AG10803 (cell line): ENCODE measurements at regions not wholly inside any gene's neighbourhood (a gene's known extent, or its start where the extent isn't known, plus 50 kb on each side); places are given as distances from the start of the nearest gene placed in this dataset.
A peak's percentile ranks its signal among the peaks of the same experiment; 100 is the strongest.

Experiments
- DNase-seq: peaks from one replicate; pipeline ENCODE4 v3.0.0; 2010; ENCODE audit warnings: low read depth
- H3K4me3 ChIP-seq: 2 replicates; pipeline ENCODE4 v1.5.1; 2011; ENCODE audit warnings: mild to moderate bottlenecking, low read length, control low read depth
- TF ChIP-seq, protein P1 (sequence below): conservative IDR thresholded peaks from 2 replicates; pipeline ENCODE4 v1.5.1; 2011; ENCODE audit warnings: mild to moderate bottlenecking, low read length, control low read depth, inconsistent platforms

DNA sequence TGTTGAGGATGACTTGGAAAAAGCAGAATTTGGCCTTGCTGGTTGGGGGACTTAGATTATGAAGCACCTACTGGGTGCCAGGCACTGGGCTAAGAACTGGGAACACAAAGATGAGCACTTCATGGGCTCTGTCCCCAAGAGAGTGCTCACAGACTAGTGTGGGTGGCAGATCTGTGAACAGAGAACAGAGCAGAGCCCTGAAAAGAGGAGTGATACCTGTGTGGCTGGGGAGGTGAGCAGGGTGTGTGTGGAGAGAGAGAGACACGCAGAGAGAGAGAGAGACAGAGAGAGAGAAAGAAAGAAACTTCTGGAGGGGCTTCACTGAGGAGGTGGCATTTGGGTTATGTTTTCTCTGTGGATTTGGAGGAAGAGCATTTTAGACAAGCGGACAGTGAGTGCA lies 61.1 kb upstream of the PPP2R5A start:
- no peak for DNase-seq
- TF ChIP-seq, protein P1, sequence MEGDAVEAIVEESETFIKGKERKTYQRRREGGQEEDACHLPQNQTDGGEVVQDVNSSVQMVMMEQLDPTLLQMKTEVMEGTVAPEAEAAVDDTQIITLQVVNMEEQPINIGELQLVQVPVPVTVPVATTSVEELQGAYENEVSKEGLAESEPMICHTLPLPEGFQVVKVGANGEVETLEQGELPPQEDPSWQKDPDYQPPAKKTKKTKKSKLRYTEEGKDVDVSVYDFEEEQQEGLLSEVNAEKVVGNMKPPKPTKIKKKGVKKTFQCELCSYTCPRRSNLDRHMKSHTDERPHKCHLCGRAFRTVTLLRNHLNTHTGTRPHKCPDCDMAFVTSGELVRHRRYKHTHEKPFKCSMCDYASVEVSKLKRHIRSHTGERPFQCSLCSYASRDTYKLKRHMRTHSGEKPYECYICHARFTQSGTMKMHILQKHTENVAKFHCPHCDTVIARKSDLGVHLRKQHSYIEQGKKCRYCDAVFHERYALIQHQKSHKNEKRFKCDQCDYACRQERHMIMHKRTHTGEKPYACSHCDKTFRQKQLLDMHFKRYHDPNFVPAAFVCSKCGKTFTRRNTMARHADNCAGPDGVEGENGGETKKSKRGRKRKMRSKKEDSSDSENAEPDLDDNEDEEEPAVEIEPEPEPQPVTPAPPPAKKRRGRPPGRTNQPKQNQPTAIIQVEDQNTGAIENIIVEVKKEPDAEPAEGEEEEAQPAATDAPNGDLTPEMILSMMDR, result no peak
- no peak overlapping the region for H3K4me3 ChIP-seq

GRCh38 chr1:212225416-212225815 lies 59.8 kb upstream of the PPP2R5A start:
- no peak overlapping the region for H3K4me3 ChIP-seq
- TF ChIP-seq, protein P1, result no peak
- DNase-seq, result no peak

GRCh38 chr1:212225871-212226302 lies 59.3 kb upstream of the PPP2R5A start:
- TF ChIP-seq, protein P1, result no peak
- no peak for DNase-seq
- no peak overlapping the region for H3K4me3 ChIP-seq

GRCh38 chr1:212226467-212226866 lies 58.7 kb upstream of the PPP2R5A start:
- H3K4me3 ChIP-seq, result no peak overlapping the region
- DNase-seq, result no peak
- TF ChIP-seq, protein P1, result no peak

GRCh38 chr1:212228076-212228475 lies 57.1 kb upstream of the PPP2R5A start:
- TF ChIP-seq, protein P1, result no peak
- peak; percentile 39 for DNase-seq
- no peak overlapping the region for H3K4me3 ChIP-seq

DNA sequence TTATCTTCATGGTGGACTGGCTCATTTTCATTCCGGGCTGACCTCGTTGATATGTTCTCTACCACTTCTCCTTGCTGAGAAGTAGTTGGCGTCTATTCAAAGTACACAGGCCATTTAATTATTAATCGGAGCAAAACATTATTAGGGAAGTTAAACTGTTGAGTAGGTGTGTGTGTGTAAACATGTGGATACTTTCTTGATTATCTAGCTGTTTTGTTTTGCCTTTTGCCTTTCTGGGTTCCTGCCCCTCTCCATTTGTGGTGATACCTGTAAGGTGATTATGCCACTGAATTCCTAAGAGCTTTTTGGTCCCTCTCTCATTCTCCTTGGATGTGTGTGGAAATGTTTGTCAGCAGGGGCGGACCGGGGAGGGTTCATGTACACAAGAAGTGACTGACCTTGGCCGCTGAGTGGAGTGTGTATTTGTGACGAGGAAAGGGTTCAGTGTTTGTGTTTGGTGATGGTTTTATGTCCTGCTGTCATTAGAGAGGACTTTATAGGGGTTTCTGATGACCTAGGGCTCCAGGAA lies 56.6 kb upstream of the PPP2R5A start:
- TF ChIP-seq, protein P1, result no peak
- no peak overlapping the region for H3K4me3 ChIP-seq
- no peak for DNase-seq

DNA sequence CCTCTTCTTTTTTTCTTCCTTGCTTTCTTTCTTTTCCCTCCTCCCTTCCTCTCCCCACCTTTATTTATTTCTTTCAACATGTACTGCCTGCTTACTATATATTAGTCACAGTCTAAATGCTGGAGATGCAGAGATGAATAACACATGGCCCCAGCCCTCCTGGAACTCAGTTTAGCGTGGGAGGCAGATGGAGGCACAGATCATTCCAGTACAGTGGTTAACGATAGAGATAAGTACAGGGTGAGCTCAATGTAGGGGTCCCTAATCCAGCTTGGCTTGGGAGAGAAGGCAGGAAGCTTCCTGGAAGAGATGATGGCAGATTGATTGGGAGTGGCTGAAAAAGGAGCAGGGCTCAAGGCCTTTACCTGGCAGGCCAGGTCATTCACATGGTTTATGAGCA lies 55.6 kb upstream of the PPP2R5A start:
- TF ChIP-seq, protein P1, result no peak
- H3K4me3 ChIP-seq, result no peak overlapping the region
- peak; percentile 58 for DNase-seq
